ENCODE measurements at regions not wholly inside any gene's neighbourhood (a gene's known extent, or its start where the extent isn't known, plus 50 kb on each side); places are given as distances from the start of the nearest gene placed in this dataset.

- Mint-ChIP-seq H3K36me3 (ENCODE audit: low read depth) (no peaks in the 10 kb centered on the region), H3K9me3 (no peaks in the 10 kb centered on the region), H3K27ac (no peak overlapping the region), H3K4me3 (no peak overlapping the region), H3K4me1 (ENCODE audit: low read depth) (peaks cover 6% of the 10 kb centered on the region; the same call in 1 of the 2 replicates), H3K27me3 (ENCODE audit: insufficient read depth) (no peaks in the 10 kb centered on the region; the same call in 1 of the 2 replicates)
- no peak for DNase-seq
- no peak for TF ChIP-seq CTCF (IDR thresholded peaks at IDR 0.05)
Measured at GRCh38 chr1:185672719-185673360, 61.4 kb upstream of the HMCN1 start.

GRCh38 chr1:185670187-185670627 is 64.0 kb upstream of the HMCN1 start:
- DNase-seq: peak; percentile 16
- Mint-ChIP-seq H3K9me3 (no peaks in the 10 kb centered on the region), H3K27me3 (ENCODE audit: insufficient read depth) (no peaks in the 10 kb centered on the region; the same call in none of the 2 replicates), H3K4me3 (no peak overlapping the region), H3K4me1 (ENCODE audit: low read depth) (peaks cover 6% of the 10 kb centered on the region; the same call in 1 of the 2 replicates), H3K36me3 (ENCODE audit: low read depth) (no peaks in the 10 kb centered on the region), H3K27ac (no peak overlapping the region)
- peak; percentile 85 for TF ChIP-seq CTCF (IDR thresholded peaks at IDR 0.05)

- DNase-seq: no peak
- Mint-ChIP-seq H3K9me3 (no peaks in the 10 kb centered on the region), H3K36me3 (ENCODE audit: low read depth) (no peaks in the 10 kb centered on the region), H3K4me1 (ENCODE audit: low read depth) (no peaks in the 10 kb centered on the region), H3K27ac (no peak overlapping the region), H3K4me3 (no peak overlapping the region), H3K27me3 (ENCODE audit: insufficient read depth) (no peaks in the 10 kb centered on the region; the same call in none of the 2 replicates)
- no peak for TF ChIP-seq CTCF (IDR thresholded peaks at IDR 0.05)
Measured at GRCh38 chr1:185668013-185668412, 66.2 kb upstream of the HMCN1 start.

- no peak for TF ChIP-seq CTCF (IDR thresholded peaks at IDR 0.05)
Measured at GRCh38 chr1:185666582-185666981, 67.6 kb upstream of the HMCN1 start.

GRCh38 chr1:185663771-185664296 is 70.4 kb upstream of the HMCN1 start:
- Mint-ChIP-seq H3K27me3 (ENCODE audit: insufficient read depth) (no peaks in the 10 kb centered on the region; the same call in none of the 2 replicates), H3K27ac (no peak overlapping the region), H3K4me3 (no peak overlapping the region), H3K4me1 (ENCODE audit: low read depth) (no peaks in the 10 kb centered on the region), H3K36me3 (ENCODE audit: low read depth) (no peaks in the 10 kb centered on the region), H3K9me3 (no peaks in the 10 kb centered on the region)
- TF ChIP-seq CTCF (IDR thresholded peaks at IDR 0.05): no peak
- DNase-seq: no peak

More at GRCh38 chr1:185666582-185666981, 67.6 kb upstream of the HMCN1 start:
- H3K27me3 Mint-ChIP-seq (ENCODE audit: insufficient read depth): no peaks in the 10 kb centered on the region; the same call in none of the 2 replicates
- H3K4me3 Mint-ChIP-seq: no peak overlapping the region
- H3K4me1 Mint-ChIP-seq (ENCODE audit: low read depth): no peaks in the 10 kb centered on the region
- H3K36me3 Mint-ChIP-seq (ENCODE audit: low read depth): no peaks in the 10 kb centered on the region
- H3K27ac Mint-ChIP-seq: no peak overlapping the region
- DNase-seq: no peak
- no peaks in the 10 kb centered on the region for H3K9me3 Mint-ChIP-seq

All from HFFc6 (cell line).